GM12864 (cell line): ENCODE measurements at regions not wholly inside any gene's neighbourhood (a gene's known extent, or its start where the extent isn't known, plus 50 kb on each side); places are given as distances from the start of the nearest gene placed in this dataset.

ENCODE experiments used
- DNase-seq: peaks from one replicate; pipeline ENCODE4 v3.0.0-alpha.2; 2011; ENCODE audit warnings: low read depth
- H3K4me3 ChIP-seq: 2 replicates; pipeline ENCODE4 v1.5.1; 2011; ENCODE audit warnings: mild to moderate bottlenecking, low read depth, low read length, control low read depth
- TF ChIP-seq, protein P1 (sequence below): IDR thresholded peaks from 2 replicates; pipeline ENCODE4 v1.5.1; 2011; ENCODE audit warnings: low read depth, mild to moderate bottlenecking, moderate library complexity, low read length, control low read depth, inconsistent platforms; ENCODE audit errors: missing control alignments

DNA sequence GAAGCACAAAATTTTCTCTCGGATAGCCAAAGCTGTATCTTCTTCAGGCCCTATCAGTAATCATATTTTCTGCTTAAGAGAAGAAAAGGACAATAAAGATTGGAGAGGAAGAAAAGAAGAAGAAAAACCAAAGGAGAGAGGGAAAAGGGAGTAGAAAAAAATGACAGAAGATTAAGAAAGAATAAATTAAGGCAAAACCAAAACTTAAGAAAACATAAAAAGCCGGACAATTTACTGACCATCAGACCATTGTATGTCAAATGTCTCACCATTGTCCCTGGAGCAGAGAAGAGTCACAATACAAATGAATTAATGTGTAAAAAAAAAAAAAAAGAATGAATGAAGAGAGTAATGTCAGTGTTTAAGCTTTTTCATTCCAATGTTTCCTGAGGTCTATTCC is 1274.8 kb downstream of the FSCB start:
- no peak overlapping the region for H3K4me3 ChIP-seq
- DNase-seq, result no peak
- TF ChIP-seq, protein P1, sequence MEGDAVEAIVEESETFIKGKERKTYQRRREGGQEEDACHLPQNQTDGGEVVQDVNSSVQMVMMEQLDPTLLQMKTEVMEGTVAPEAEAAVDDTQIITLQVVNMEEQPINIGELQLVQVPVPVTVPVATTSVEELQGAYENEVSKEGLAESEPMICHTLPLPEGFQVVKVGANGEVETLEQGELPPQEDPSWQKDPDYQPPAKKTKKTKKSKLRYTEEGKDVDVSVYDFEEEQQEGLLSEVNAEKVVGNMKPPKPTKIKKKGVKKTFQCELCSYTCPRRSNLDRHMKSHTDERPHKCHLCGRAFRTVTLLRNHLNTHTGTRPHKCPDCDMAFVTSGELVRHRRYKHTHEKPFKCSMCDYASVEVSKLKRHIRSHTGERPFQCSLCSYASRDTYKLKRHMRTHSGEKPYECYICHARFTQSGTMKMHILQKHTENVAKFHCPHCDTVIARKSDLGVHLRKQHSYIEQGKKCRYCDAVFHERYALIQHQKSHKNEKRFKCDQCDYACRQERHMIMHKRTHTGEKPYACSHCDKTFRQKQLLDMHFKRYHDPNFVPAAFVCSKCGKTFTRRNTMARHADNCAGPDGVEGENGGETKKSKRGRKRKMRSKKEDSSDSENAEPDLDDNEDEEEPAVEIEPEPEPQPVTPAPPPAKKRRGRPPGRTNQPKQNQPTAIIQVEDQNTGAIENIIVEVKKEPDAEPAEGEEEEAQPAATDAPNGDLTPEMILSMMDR, result no peak

DNA sequence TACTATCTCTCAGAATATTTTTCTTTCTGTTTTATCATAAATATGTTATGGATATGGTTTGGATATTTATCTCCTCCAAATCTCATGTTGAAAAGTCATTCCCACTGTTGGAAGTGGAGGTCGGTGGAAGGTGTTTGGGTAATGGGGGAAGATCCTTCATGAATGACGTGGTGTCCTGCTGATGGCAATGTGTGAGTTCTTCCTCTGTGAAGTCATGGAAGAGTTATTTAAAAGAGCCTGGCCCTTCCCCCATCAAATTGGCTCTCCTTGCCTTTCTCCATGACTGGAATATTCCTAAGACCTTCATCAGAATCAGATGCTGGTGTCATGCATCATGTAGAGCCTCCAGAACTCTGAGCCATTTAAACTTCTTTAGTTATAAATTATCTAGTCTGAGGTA is 1291.6 kb downstream of the FSCB start:
- no peak for DNase-seq
- no peak overlapping the region for H3K4me3 ChIP-seq
- TF ChIP-seq, protein P1, result no peak

DNA sequence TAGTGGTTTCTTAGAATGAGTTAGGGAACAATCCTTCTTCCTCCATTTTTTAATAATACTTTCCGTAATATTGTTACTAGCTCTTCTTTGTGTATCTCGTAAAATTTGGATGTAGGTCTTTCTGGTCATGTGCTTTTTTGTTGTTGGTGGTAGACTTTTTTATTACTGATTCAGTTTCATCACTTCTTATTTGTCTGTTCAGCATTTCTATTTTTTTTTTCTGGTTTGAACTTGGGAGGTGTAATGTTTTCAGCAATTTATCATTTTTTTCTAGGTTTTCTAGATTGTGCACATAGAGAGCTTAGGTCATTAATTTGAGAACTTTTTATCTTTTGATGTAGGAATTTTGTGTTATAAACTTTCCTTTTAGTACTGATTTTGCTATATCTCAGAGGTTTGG is 1299.9 kb downstream of the FSCB start:
- TF ChIP-seq, protein P1, result no peak
- no peak overlapping the region for H3K4me3 ChIP-seq
- DNase-seq, result no peak

DNA sequence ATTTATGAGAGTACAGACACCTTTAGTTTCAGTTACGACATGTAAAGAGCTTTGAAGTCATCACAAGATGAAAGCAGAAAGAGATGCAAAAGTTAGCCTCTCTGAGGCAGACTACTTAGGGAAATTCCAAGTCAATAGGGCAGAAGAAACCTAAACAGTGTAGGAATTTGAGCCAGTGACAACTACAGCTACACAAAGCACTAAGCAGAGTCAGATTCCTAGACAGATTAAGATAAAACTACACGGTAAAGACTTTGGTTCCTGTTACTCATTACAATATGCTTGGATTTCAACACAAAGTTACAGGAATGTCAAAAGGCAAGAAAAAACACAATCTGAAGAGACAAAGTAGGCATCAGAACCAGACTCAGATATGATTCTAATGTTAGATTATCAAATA is 1302.3 kb downstream of the FSCB start:
- no peak for DNase-seq
- TF ChIP-seq, protein P1, result no peak
- no peak overlapping the region for H3K4me3 ChIP-seq

DNA sequence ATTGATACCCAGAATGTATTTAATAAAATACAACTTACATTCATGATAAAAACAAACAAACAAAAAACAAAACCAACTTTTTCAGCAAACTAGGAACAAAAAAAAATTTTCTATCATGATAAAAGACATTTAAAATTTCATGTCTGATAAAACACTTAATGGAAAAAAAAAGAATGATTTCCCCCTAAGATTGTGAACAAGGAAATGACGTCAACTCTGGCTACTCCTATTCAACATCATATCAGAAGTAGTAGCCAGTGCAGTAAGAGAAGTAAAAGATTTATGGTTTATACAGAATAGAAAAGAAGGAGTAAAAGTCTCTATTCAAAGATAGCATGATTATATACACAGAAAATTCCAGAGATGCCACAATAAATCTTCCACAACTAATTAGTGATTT is 1306.6 kb downstream of the FSCB start:
- TF ChIP-seq, protein P1, result no peak
- no peak for DNase-seq
- no peak overlapping the region for H3K4me3 ChIP-seq

DNA sequence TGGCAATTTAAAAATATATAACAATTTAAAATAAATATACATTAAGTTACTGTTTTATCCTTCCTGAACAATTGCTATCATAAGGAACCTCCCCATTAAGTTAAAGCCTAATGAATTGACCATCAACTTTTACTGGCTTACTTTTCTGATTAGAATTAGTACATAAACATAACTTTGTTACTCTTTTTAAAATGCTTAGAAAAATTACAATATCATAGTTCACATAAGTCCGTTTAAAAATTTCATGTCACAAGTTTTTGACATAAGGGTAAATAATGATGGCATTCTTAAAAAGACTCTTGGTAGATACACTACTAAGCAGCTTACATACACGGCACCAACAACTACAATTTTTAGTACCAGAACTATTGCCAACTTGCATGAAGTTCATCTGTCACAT is 1308.6 kb downstream of the FSCB start:
- no peak overlapping the region for H3K4me3 ChIP-seq
- no peak for DNase-seq
- TF ChIP-seq, protein P1, result no peak

DNA sequence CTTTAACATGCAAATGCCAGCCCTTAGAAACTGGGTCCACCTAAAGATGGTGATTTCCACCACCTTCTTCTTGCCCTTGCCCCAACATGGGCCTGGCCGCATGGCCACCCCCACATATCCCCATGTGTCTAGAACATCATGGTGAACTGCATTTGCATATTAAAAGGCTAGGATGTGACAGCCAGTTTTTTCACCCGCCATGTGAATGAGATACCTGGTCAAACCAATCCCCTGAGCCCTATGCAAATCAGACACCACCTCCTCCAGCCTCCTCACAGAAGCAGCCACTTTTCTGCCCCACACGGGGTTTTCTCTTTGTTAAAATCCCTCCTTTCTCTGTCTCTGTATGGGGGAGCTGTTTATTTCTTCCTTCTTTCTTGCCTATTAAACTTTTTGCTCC is 1322.5 kb downstream of the FSCB start:
- DNase-seq, result no peak
- no peak overlapping the region for H3K4me3 ChIP-seq
- TF ChIP-seq, protein P1, result no peak
